ENCODE measurements at regions not wholly inside any gene's neighbourhood (a gene's known extent, or its start where the extent isn't known, plus 50 kb on each side); places are given as distances from the start of the nearest gene placed in this dataset.

GRCh38 chr20:50327666-50328065 is 137.0 kb downstream of the CEBPB start:
- no peaks in the 10 kb centered on the region for H3K79me2 ChIP-seq (ENCODE audit: insufficient read depth, low read length)
- no peaks in the 10 kb centered on the region for H3K9me2 ChIP-seq (ENCODE audit: low read depth, low read length)
- H2AFZ ChIP-seq (ENCODE audit: low read length) = no peak overlapping the region
- no peaks in the 10 kb centered on the region for H3K36me3 ChIP-seq (ENCODE audit: insufficient read depth, low read length)
- no peak overlapping the region for H3K4me2 ChIP-seq (ENCODE audit: low read length)
- no peak overlapping the region for H3K4me3 ChIP-seq (ENCODE audit: low read depth, low read length, poor library complexity, severe bottlenecking)
- no peaks in the 10 kb centered on the region for H3K4me1 ChIP-seq (ENCODE audit: insufficient read depth, low read length, severe bottlenecking)
- no peaks in the 10 kb centered on the region for H3F3A ChIP-seq (ENCODE audit: insufficient read depth, low read length)
- peaks cover 8% of the 10 kb centered on the region; the same call in 1 of the 2 replicates for H3K9me3 ChIP-seq (ENCODE audit: low read length)
- no peaks in the 10 kb centered on the region for H4K20me1 ChIP-seq (ENCODE audit: insufficient read depth, low read length)
- H3K27ac ChIP-seq (ENCODE audit: low read depth, low read length, poor library complexity, severe bottlenecking) = no peak overlapping the region
- peaks cover 3% of the 10 kb centered on the region; the same call in 1 of the 2 replicates for H3K27me3 ChIP-seq (ENCODE audit: insufficient read depth, low read length)
- H3K9ac ChIP-seq (ENCODE audit: low read length) = no peak overlapping the region
- TF ChIP-seq EZH2 (IDR thresholded peaks at IDR 0.05; ENCODE audit: borderline replicate concordance, low read length) (no peak), CTCF (IDR thresholded peaks at IDR 0.05; ENCODE audit: low read length) (no peak)

- H3F3A ChIP-seq (ENCODE audit: insufficient read depth, low read length) = no peaks in the 10 kb centered on the region
- H3K9me3 ChIP-seq (ENCODE audit: low read length) = peaks cover 8% of the 10 kb centered on the region; the same call in 1 of the 2 replicates
- no peaks in the 10 kb centered on the region for H3K4me1 ChIP-seq (ENCODE audit: insufficient read depth, low read length, severe bottlenecking)
- no peak overlapping the region for H3K4me3 ChIP-seq (ENCODE audit: low read depth, low read length, poor library complexity, severe bottlenecking)
- no peaks in the 10 kb centered on the region for H4K20me1 ChIP-seq (ENCODE audit: insufficient read depth, low read length)
- no peaks in the 10 kb centered on the region for H3K9me2 ChIP-seq (ENCODE audit: low read depth, low read length)
- H3K4me2 ChIP-seq (ENCODE audit: low read length) = no peak overlapping the region
- no peaks in the 10 kb centered on the region for H3K36me3 ChIP-seq (ENCODE audit: insufficient read depth, low read length)
- H3K79me2 ChIP-seq (ENCODE audit: insufficient read depth, low read length) = no peaks in the 10 kb centered on the region
- H3K27ac ChIP-seq (ENCODE audit: low read depth, low read length, poor library complexity, severe bottlenecking) = no peak overlapping the region
- no peak for TF ChIP-seq EZH2 (IDR thresholded peaks at IDR 0.05; ENCODE audit: borderline replicate concordance, low read length)
- no peak for TF ChIP-seq CTCF (IDR thresholded peaks at IDR 0.05; ENCODE audit: low read length)
- peaks cover 3% of the 10 kb centered on the region; the same call in 1 of the 2 replicates for H3K27me3 ChIP-seq (ENCODE audit: insufficient read depth, low read length)
- no peak overlapping the region for H2AFZ ChIP-seq (ENCODE audit: low read length)
- no peak overlapping the region for H3K9ac ChIP-seq (ENCODE audit: low read length)
Measured at GRCh38 chr20:50328222-50328979, 137.8 kb downstream of the CEBPB start.

GRCh38 chr20:50328996-50329898 is 138.6 kb downstream of the CEBPB start:
- Histone ChIP-seq H2AFZ (ENCODE audit: low read length) (no peak overlapping the region), H3K27ac (ENCODE audit: low read depth, low read length, poor library complexity, severe bottlenecking) (no peak overlapping the region), H3K9me3 (ENCODE audit: low read length) (peaks cover 8% of the 10 kb centered on the region; the same call in 1 of the 2 replicates), H3K9ac (ENCODE audit: low read length) (no peak overlapping the region), H3F3A (ENCODE audit: insufficient read depth, low read length) (no peaks in the 10 kb centered on the region), H3K4me3 (ENCODE audit: low read depth, low read length, poor library complexity, severe bottlenecking) (no peak overlapping the region), H3K27me3 (ENCODE audit: insufficient read depth, low read length) (peaks cover 3% of the 10 kb centered on the region; the same call in 1 of the 2 replicates), H3K79me2 (ENCODE audit: insufficient read depth, low read length) (no peaks in the 10 kb centered on the region), H3K4me1 (ENCODE audit: insufficient read depth, low read length, severe bottlenecking) (no peaks in the 10 kb centered on the region), H3K4me2 (ENCODE audit: low read length) (no peak overlapping the region), H3K36me3 (ENCODE audit: insufficient read depth, low read length) (no peaks in the 10 kb centered on the region), H4K20me1 (ENCODE audit: insufficient read depth, low read length) (no peaks in the 10 kb centered on the region), H3K9me2 (ENCODE audit: low read depth, low read length) (no peaks in the 10 kb centered on the region)
- no peak for TF ChIP-seq CTCF (IDR thresholded peaks at IDR 0.05; ENCODE audit: low read length)
- no peak for TF ChIP-seq EZH2 (IDR thresholded peaks at IDR 0.05; ENCODE audit: borderline replicate concordance, low read length)
